Muscle of leg (tissue), 3 donors: ENCODE measurements at regions not wholly inside any gene's neighbourhood (a gene's known extent, or its start where the extent isn't known, plus 50 kb on each side); places are given as distances from the start of the nearest gene placed in this dataset.
A peak's percentile ranks its signal among the peaks of the same experiment; 100 is the strongest.
"Not testable (repeated sequence)": the region's sequence is repeated elsewhere in the genome, so short reads cannot be mapped to it uniquely, and the experiment has no call there.

Experiments used
- DNase-seq: peaks from one replicate; pipeline ENCODE4 v3.0.0; 2013
- H3K27ac ChIP-seq: one replicate; pipeline ENCODE4 v1.5.1; 2013; ENCODE audit warnings: mild to moderate bottlenecking, low read length, control low read depth
- H3K27me3 ChIP-seq: one replicate; pipeline ENCODE4 v1.6.1; 2013; ENCODE audit warnings: low read length; ENCODE audit not compliant: control insufficient read depth, insufficient read depth
- H3K36me3 ChIP-seq: one replicate; pipeline ENCODE4 v1.6.1; 2013; ENCODE audit warnings: low read length; ENCODE audit not compliant: control insufficient read depth, insufficient read depth
- H3K4me1 ChIP-seq: one replicate; pipeline ENCODE4 v1.6.1; 2013; ENCODE audit warnings: low read length; ENCODE audit not compliant: control insufficient read depth, insufficient read depth
- H3K4me3 ChIP-seq: one replicate; pipeline ENCODE4 v1.5.1; 2013; ENCODE audit warnings: low read length, control low read depth
- H3K9me3 ChIP-seq: replicated peaks from 2 replicates; pipeline ENCODE4 v1.6.1; 2013; ENCODE audit warnings: low read depth, low read length; ENCODE audit not compliant: control insufficient read depth
- WGBS: methylation state at CpG from one replicate; pipeline ENCODE4 v1.1.5; 2013; ENCODE audit warnings: missing lambda C conversion rate; ENCODE audit not compliant: insufficient coverage; 5-methylcytosine and 5-hydroxymethylcytosine counted together

DNA sequence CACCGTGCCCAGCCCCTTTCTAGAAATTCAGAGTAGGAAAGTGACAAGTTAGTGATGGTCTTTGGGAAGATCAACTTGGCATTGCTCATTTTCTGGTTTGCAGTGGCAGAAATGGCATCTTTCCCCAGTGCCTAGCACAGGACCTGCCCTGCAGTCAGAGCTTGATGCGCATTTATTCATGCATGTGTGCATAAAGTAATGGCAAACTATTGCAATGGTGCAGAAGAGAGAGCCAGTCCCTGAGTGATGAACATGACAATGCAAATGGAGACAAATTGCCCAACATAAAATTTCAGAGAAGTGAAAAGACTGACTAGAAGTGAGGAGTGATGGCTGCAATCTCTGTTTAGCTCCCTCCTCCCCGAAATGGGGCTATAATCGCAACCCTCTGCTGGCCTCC, 268.2 kb downstream of the CCSER2 start:
- 94% methylated on average over 2 of the region's 4 CpGs for WGBS
- Histone ChIP-seq H3K27ac (no peak overlapping the region), H3K4me1 (no peaks in the 10 kb centered on the region), H3K9me3 (no peaks in the 10 kb centered on the region), H3K4me3 (no peak overlapping the region), H3K36me3 (no peaks in the 10 kb centered on the region), H3K27me3 (peaks cover 2% of the 10 kb centered on the region)
- DNase-seq, result no peak

DNA sequence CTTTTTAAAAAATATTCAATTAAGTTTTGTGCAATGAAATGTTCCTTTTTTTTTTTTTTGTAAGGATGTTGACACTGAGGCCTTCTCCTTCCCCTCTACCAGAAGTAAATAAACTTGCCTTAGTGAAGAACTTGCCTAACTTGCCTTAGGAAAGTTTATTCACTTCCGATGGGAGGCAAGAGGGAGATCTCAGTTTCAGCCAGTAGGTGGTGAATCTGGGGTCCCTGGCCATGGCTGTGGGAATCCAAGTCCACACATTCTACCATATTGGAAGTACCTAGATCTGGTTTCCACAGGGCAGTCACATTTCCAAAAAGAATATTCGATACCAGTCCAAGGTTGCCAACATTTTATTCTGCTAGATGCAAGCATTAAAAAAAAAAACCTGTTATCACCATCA, 270.9 kb downstream of the CCSER2 start:
- Histone ChIP-seq H3K4me3 (no peak overlapping the region), H3K4me1 (no peaks in the 10 kb centered on the region), H3K27ac (no peak overlapping the region), H3K27me3 (peaks cover 2% of the 10 kb centered on the region), H3K36me3 (no peaks in the 10 kb centered on the region), H3K9me3 (no peaks in the 10 kb centered on the region)
- DNase-seq, result no peak
- WGBS, result 100% methylated on average over 1 of the region's 2 CpGs

GRCh38 chr10:84600947-84601346, 272.6 kb downstream of the CCSER2 start:
- H3K27me3 ChIP-seq, result peaks cover 2% of the 10 kb centered on the region
- WGBS, result 85% methylated on average over 4 of the region's 6 CpGs

GRCh38 chr10:84602543-84602942, 274.2 kb downstream of the CCSER2 start:
- not testable (repeated sequence) for H3K27ac ChIP-seq, DNase-seq, H3K4me3 ChIP-seq, H3K27me3 ChIP-seq, H3K36me3 ChIP-seq, H3K9me3 ChIP-seq
- WGBS, result 81% methylated on average over 14 of the region's 14 CpGs
- H3K4me1 ChIP-seq, result peaks cover 16% of the 10 kb centered on the region

More at GRCh38 chr10:84600947-84601346, 272.6 kb downstream of the CCSER2 start:
- Histone ChIP-seq H3K4me1 (peaks cover 3% of the 10 kb centered on the region), H3K36me3 (no peaks in the 10 kb centered on the region), H3K9me3 (no peaks in the 10 kb centered on the region), H3K27ac (no peak overlapping the region), H3K4me3 (no peak overlapping the region)
- no peak for DNase-seq

- H3K27ac ChIP-seq, result no peak overlapping the region
- H3K27me3 ChIP-seq, result no peaks in the 10 kb centered on the region
- H3K9me3 ChIP-seq, result no peaks in the 10 kb centered on the region
- no peaks in the 10 kb centered on the region for H3K36me3 ChIP-seq
- H3K4me1 ChIP-seq, result peaks cover 16% of the 10 kb centered on the region
- 29% methylated on average over 2 of the region's 2 CpGs for WGBS
- no peak for DNase-seq
- no peak overlapping the region for H3K4me3 ChIP-seq
These were observed 275.6 kb downstream of the CCSER2 start for GRCh38 chr10:84603971-84604370.

DNA sequence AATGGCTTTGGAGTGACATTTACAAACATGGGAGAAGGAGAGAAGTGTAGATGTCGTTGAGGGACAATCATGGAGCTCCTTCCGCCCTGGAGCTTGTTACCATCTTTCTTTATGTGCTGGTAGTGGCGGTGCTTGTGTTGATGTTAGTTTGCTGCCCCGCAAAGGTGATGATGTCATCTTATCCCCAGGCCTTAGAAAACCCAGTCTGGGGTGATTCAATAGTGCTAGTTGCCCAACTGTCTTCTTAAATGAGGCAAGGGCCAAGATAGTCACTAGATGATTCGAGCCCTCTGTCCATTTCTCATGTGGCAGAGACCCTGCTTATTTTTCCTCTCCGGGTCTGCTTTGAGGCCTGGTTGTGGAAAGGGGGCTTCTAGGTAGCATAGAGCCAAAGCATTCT, 277.4 kb downstream of the CCSER2 start:
- Histone ChIP-seq H3K36me3 (no peaks in the 10 kb centered on the region), H3K27me3 (no peaks in the 10 kb centered on the region), H3K4me1 (peaks cover 16% of the 10 kb centered on the region), H3K4me3 (no peak overlapping the region), H3K9me3 (no peaks in the 10 kb centered on the region), H3K27ac (no peak overlapping the region)
- DNase-seq, result no peak
- 77% methylated on average over 5 of the region's 6 CpGs for WGBS

- no peaks in the 10 kb centered on the region for H3K9me3 ChIP-seq
- H3K4me3 ChIP-seq, result no peak overlapping the region
- 67% methylated on average over 1 of the region's 3 CpGs for WGBS
- no peak overlapping the region for H3K27ac ChIP-seq
- H3K27me3 ChIP-seq, result no peaks in the 10 kb centered on the region
- H3K36me3 ChIP-seq, result no peaks in the 10 kb centered on the region
- H3K4me1 ChIP-seq, result peaks cover 16% of the 10 kb centered on the region
- no peak for DNase-seq
These were observed 278.0 kb downstream of the CCSER2 start for GRCh38 chr10:84606428-84606827.

DNA sequence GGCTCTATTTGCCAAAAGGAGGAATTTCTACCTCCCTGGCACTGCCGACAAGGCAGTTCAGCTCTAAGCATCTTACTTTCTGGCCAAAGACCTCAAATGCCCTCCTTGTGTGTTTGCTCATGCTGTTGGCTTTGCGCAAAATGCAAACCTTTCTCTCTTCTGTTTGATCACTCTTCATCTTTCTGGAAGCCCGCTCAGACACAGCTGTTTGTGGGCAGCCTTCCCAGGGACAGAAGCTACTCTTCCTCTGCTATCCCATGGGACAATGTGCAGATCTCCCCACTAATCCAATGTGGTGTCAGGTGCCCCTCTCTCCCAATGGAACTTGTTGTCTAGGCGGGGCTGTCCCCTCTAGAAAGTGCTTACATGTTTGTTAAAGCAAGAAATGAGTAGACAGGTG, 278.7 kb downstream of the CCSER2 start:
- no peak for DNase-seq
- Histone ChIP-seq H3K27me3 (no peaks in the 10 kb centered on the region), H3K27ac (no peak overlapping the region), H3K36me3 (no peaks in the 10 kb centered on the region), H3K9me3 (no peaks in the 10 kb centered on the region), H3K4me1 (peaks cover 16% of the 10 kb centered on the region), H3K4me3 (no peak overlapping the region)
- 64% methylated on average over 3 of the region's 4 CpGs for WGBS

- Histone ChIP-seq H3K4me1 (peaks cover 16% of the 10 kb centered on the region), H3K27ac (no peak overlapping the region), H3K9me3 (no peaks in the 10 kb centered on the region), H3K27me3 (no peaks in the 10 kb centered on the region), H3K36me3 (no peaks in the 10 kb centered on the region), H3K4me3 (no peak overlapping the region)
- no peak for DNase-seq
- WGBS, result 7% methylated on average over 4 of the region's 9 CpGs
These were observed 279.1 kb downstream of the CCSER2 start for GRCh38 chr10:84607523-84607922.

GRCh38 chr10:84608126-84608525, 279.7 kb downstream of the CCSER2 start:
- no peaks in the 10 kb centered on the region for H3K36me3 ChIP-seq
- H3K4me3 ChIP-seq, result no peak overlapping the region
- peaks cover 16% of the 10 kb centered on the region for H3K4me1 ChIP-seq
- no peak for DNase-seq
- no peaks in the 10 kb centered on the region for H3K9me3 ChIP-seq
- no peak overlapping the region for H3K27ac ChIP-seq
- WGBS, result 81% methylated on average over 4 of the region's 4 CpGs
- no peaks in the 10 kb centered on the region for H3K27me3 ChIP-seq

DNA sequence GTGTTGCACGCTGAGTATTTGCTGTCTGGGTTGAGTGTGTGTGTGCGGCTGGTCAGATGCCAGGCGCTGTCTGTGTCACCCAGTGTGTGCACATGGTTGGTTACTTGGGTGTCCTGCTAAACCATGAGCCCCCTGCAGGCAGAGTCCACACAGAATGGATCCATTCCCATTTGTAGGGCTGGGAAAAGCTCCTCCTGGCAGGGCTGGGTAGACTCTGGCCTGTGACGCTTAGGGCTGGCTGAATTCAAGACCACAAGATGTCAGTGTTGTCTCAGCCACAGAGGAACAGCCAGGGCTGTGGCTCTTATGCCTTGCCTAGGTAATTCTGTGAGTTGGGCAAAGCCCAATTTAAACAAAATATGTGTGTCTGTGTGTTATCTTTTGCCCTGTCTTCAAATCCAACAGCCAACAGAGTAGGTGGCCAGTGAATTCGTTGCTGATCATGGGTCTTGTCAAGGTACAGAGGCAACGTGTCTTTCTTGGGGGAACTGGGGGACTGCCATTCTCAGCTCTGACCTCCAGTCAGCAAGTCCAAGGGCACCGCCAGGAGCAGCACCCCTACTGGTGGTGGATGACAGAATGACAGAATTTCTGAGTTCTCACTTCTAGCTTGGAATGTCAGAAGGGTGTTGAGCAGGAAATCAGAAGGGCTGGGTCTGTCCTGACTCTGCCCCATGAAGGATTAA, 285.1 kb downstream of the CCSER2 start:
- H3K27me3 ChIP-seq, result peaks cover 2% of the 10 kb centered on the region
- peak; percentile 36 for DNase-seq
- no peaks in the 10 kb centered on the region for H3K36me3 ChIP-seq
- no peak overlapping the region for H3K4me3 ChIP-seq
- H3K9me3 ChIP-seq, result no peaks in the 10 kb centered on the region
- no peaks in the 10 kb centered on the region for H3K4me1 ChIP-seq
- H3K27ac ChIP-seq, result no peak overlapping the region
- WGBS, result 40% methylated on average over 5 of the region's 7 CpGs
